GM12892 (cell line): ENCODE measurements at regions not wholly inside any gene's neighbourhood (a gene's known extent, or its start where the extent isn't known, plus 50 kb on each side); places are given as distances from the start of the nearest gene placed in this dataset.

ENCODE experiments used
- POLR2A ChIP-seq: IDR thresholded peaks from 2 replicates; pipeline ENCODE4 v1.6.1; 2011; ENCODE audit warnings: low read depth, low read length, control low read depth
- POLR2AphosphoS5 ChIP-seq: IDR thresholded peaks from 2 replicates; pipeline ENCODE4 v1.6.1; 2011; ENCODE audit warnings: low read depth, low read length, control low read depth

GRCh38 chr12:91894911-91895310 lies 250.7 kb downstream of the BTG1 start:
- TF ChIP-seq POLR2AphosphoS5 (no peak), POLR2A (no peak)
